ENCODE measurements at regions not wholly inside any gene's neighbourhood (a gene's known extent, or its start where the extent isn't known, plus 50 kb on each side); places are given as distances from the start of the nearest gene placed in this dataset.

DNA sequence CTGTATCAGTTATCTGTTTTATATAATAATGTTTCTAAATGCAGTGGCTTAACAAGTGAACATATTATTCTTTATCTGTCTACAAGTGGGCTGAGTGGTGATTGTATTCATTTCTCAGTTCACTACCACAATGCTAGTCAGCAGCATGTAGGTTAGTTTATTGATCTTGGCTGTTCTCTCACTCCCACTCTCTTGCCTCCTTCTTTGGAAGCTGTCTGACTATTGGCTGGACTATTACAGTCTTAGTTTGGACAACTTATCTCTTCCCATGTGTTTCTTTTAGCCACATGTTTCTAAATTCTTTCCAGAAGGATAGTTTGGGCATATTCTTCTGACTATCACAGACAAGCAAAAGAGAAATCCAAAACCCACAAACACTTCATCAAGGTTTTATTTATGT lies 459.5 kb upstream of the AGA start:
- no peaks in the 10 kb centered on the region for H3K4me1 Mint-ChIP-seq (ENCODE audit: insufficient read depth, unreplicated experiment)
- CTCF ChIA-PET, result interaction anchor here (1.0 kb wide), 2 partner anchors 10 to 30 kb away, joined by 3 read pairs; no protein-coding TSS in a partner anchor
- H3K9me3 Mint-ChIP-seq (ENCODE audit: unreplicated experiment), result peaks cover 6% of the 10 kb centered on the region
- intact Hi-C loops (cut with micrococcal nuclease), result no loop called here
- no peaks in the 10 kb centered on the region for H3K27me3 Mint-ChIP-seq (ENCODE audit: insufficient read depth, unreplicated experiment)
- POLR2A ChIA-PET, result no interaction called here
- no peak overlapping the region for H3K4me3 Mint-ChIP-seq (ENCODE audit: unreplicated experiment)
- H3K27ac Mint-ChIP-seq (ENCODE audit: low read depth, unreplicated experiment), result no peak overlapping the region
- DNase-seq (ENCODE audit: unreplicated experiment), result no peak
- no TSS peak for BruUV-seq (replicated peaks)
- H3K36me3 Mint-ChIP-seq (ENCODE audit: insufficient read depth, unreplicated experiment), result no peaks in the 10 kb centered on the region
- TF ChIP-seq, protein P1, sequence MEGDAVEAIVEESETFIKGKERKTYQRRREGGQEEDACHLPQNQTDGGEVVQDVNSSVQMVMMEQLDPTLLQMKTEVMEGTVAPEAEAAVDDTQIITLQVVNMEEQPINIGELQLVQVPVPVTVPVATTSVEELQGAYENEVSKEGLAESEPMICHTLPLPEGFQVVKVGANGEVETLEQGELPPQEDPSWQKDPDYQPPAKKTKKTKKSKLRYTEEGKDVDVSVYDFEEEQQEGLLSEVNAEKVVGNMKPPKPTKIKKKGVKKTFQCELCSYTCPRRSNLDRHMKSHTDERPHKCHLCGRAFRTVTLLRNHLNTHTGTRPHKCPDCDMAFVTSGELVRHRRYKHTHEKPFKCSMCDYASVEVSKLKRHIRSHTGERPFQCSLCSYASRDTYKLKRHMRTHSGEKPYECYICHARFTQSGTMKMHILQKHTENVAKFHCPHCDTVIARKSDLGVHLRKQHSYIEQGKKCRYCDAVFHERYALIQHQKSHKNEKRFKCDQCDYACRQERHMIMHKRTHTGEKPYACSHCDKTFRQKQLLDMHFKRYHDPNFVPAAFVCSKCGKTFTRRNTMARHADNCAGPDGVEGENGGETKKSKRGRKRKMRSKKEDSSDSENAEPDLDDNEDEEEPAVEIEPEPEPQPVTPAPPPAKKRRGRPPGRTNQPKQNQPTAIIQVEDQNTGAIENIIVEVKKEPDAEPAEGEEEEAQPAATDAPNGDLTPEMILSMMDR (IDR thresholded peaks at IDR 0.05; ENCODE audit: unreplicated experiment), result no peak

DNA sequence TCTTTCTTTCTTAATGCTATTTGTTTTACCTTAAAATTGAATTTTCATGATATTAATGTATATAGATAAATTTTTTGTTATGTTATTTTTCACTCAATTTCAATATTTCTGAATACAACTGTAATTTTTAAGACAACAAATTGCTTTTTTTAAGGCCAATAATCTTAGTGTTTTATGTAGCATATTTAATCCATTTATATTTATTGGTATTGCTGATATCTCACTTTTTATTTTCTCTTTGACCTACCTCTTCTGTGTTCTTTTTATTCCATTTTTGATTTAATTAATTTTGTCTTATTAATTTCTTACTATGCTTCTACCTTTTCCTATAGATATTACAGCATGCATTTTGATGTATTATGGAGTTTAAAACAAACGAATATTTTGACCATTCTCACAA lies 460.1 kb upstream of the AGA start:
- no peak overlapping the region for H3K27ac Mint-ChIP-seq (ENCODE audit: low read depth, unreplicated experiment)
- DNase-seq (ENCODE audit: unreplicated experiment), result no peak
- ChIA-PET CTCF (interaction anchor here (1.0 kb wide), 1 partner anchor 31 kb away, joined by 3 read pairs; no protein-coding TSS in a partner anchor), POLR2A (no interaction called here)
- no peaks in the 10 kb centered on the region for H3K36me3 Mint-ChIP-seq (ENCODE audit: insufficient read depth, unreplicated experiment)
- intact Hi-C loops (cut with micrococcal nuclease), result no loop called here
- no peak overlapping the region for H3K4me3 Mint-ChIP-seq (ENCODE audit: unreplicated experiment)
- no peaks in the 10 kb centered on the region for H3K27me3 Mint-ChIP-seq (ENCODE audit: insufficient read depth, unreplicated experiment)
- no peaks in the 10 kb centered on the region for H3K4me1 Mint-ChIP-seq (ENCODE audit: insufficient read depth, unreplicated experiment)
- no TSS peak for BruUV-seq (replicated peaks)
- H3K9me3 Mint-ChIP-seq (ENCODE audit: unreplicated experiment), result peaks cover 6% of the 10 kb centered on the region
- TF ChIP-seq, protein P1 (IDR thresholded peaks at IDR 0.05; ENCODE audit: unreplicated experiment), result no peak

- intact Hi-C loops (cut with micrococcal nuclease), result no loop called here
- no peaks in the 10 kb centered on the region for H3K4me1 Mint-ChIP-seq (ENCODE audit: insufficient read depth, unreplicated experiment)
- TF ChIP-seq, protein P1 (IDR thresholded peaks at IDR 0.05; ENCODE audit: unreplicated experiment), result no peak
- no peaks in the 10 kb centered on the region for H3K27me3 Mint-ChIP-seq (ENCODE audit: insufficient read depth, unreplicated experiment)
- no peaks in the 10 kb centered on the region for H3K36me3 Mint-ChIP-seq (ENCODE audit: insufficient read depth, unreplicated experiment)
- DNase-seq (ENCODE audit: unreplicated experiment), result no peak
- ChIA-PET CTCF (no interaction called here), POLR2A (interaction anchor here (0.6 to 0.7 kb wide), 2 partner anchors 396 to 817 kb away, joined by 3 read pairs; no protein-coding TSS in a partner anchor)
- no TSS peak for BruUV-seq (replicated peaks)
- no peaks in the 10 kb centered on the region for H3K9me3 Mint-ChIP-seq (ENCODE audit: unreplicated experiment)
- H3K4me3 Mint-ChIP-seq (ENCODE audit: unreplicated experiment), result no peak overlapping the region
- no peak overlapping the region for H3K27ac Mint-ChIP-seq (ENCODE audit: low read depth, unreplicated experiment)
Measured at GRCh38 chr4:177907736-177908424, 465.6 kb upstream of the AGA start.

GRCh38 chr4:177921715-177922114 lies 479.5 kb upstream of the AGA start:
- ChIA-PET CTCF (no interaction called here), POLR2A (no interaction called here)
- Mint-ChIP-seq H3K4me3 (ENCODE audit: unreplicated experiment) (no peak overlapping the region), H3K36me3 (ENCODE audit: insufficient read depth, unreplicated experiment) (no peaks in the 10 kb centered on the region), H3K4me1 (ENCODE audit: insufficient read depth, unreplicated experiment) (no peaks in the 10 kb centered on the region), H3K27ac (ENCODE audit: low read depth, unreplicated experiment) (no peak overlapping the region), H3K27me3 (ENCODE audit: insufficient read depth, unreplicated experiment) (no peaks in the 10 kb centered on the region), H3K9me3 (ENCODE audit: unreplicated experiment) (peaks cover 32% of the 10 kb centered on the region)
- DNase-seq (ENCODE audit: unreplicated experiment), result no peak
- BruUV-seq (replicated peaks), result no TSS peak
- intact Hi-C loops (cut with micrococcal nuclease), result no loop called here
- TF ChIP-seq, protein P1 (IDR thresholded peaks at IDR 0.05; ENCODE audit: unreplicated experiment), result no peak
